CD8-positive, alpha-beta memory T cell (primary cell): ENCODE measurements at regions not wholly inside any gene's neighbourhood (a gene's known extent, or its start where the extent isn't known, plus 50 kb on each side); places are given as distances from the start of the nearest gene placed in this dataset.

Experiments
- CTCF ChIA-PET: fragments of 350-600 bp; sonication (Branson Sonifier 250); formaldehyde crosslinking; loops from one replicate; lab custom pipeline; 2021; ENCODE audit warnings: antibody characterized with exemption; lab: Charles Lee
- POLR2A ChIA-PET: fragments of 350-600 bp; sonication (Branson Sonifier 250); formaldehyde crosslinking; loops from one replicate; lab custom pipeline; 2021; ENCODE audit warnings: antibody characterized with exemption; lab: Charles Lee
- DNase-seq, 5 donors: peaks; one replicate each; pipeline versions ENCODE4 v3.0.0 to v3.0.0-alpha.2; 2020 to 2022; ENCODE audit warnings: mixed read lengths in 1 of 5
- H3K27ac ChIP-seq: one replicate; pipeline ENCODE4 v1.7.0; 2013; ENCODE audit warnings: low read depth, mild to moderate bottlenecking, low read length, moderate library complexity
- H3K27me3 ChIP-seq: 2 replicates; pipeline ENCODE4 v1.7.0; 2013; ENCODE audit warnings: low read length, mild to moderate bottlenecking; ENCODE audit not compliant: insufficient read depth, poor library complexity, severe bottlenecking
- H3K36me3 ChIP-seq: 2 replicates; pipeline ENCODE4 v1.7.0; 2013; ENCODE audit warnings: mild to moderate bottlenecking, low read length, moderate library complexity; ENCODE audit not compliant: insufficient read depth
- H3K4me1 ChIP-seq: 2 replicates; pipeline ENCODE4 v1.7.0; 2013; ENCODE audit warnings: mild to moderate bottlenecking, low read length, moderate library complexity; ENCODE audit not compliant: insufficient read depth
- H3K4me3 ChIP-seq: 2 replicates; pipeline ENCODE4 v1.7.0; 2013; ENCODE audit warnings: mild to moderate bottlenecking, low read length
- H3K9me3 ChIP-seq: 2 replicates; pipeline ENCODE4 v1.7.0; 2013; ENCODE audit warnings: mild to moderate bottlenecking, low read length
- H3K27ac Mint-ChIP-seq, 8 donors: one replicate each; pipeline ENCODE4 v1.8.0; 2020 to 2021; ENCODE audit warnings: mixed read lengths in 8 of 8, mild to moderate bottlenecking in 6 of 8, inconsistent platforms in 3 of 8, moderate library complexity in 3 of 8
- H3K27me3 Mint-ChIP-seq, 2 donors: one replicate each; pipeline ENCODE4 v1.8.0; 2020 to 2021; ENCODE audit warnings: mixed read lengths in 2 of 2, mild to moderate bottlenecking in 1 of 2, moderate library complexity in 1 of 2
- H3K36me3 Mint-ChIP-seq, 3 donors: one replicate each; pipeline ENCODE4 v1.8.0; 2020 to 2021; ENCODE audit warnings: mixed read lengths in 3 of 3, inconsistent platforms in 1 of 3, mild to moderate bottlenecking in 1 of 3
- H3K4me1 Mint-ChIP-seq, 3 donors: one replicate each; pipeline ENCODE4 v1.8.0; 2020 to 2021; ENCODE audit warnings: mixed read lengths in 3 of 3, inconsistent platforms in 1 of 3, mild to moderate bottlenecking in 1 of 3
- H3K4me3 Mint-ChIP-seq, 7 donors: one replicate each; pipeline ENCODE4 v1.8.0; 2020 to 2021; ENCODE audit warnings: mixed read lengths in 7 of 7, mild to moderate bottlenecking in 6 of 7, moderate library complexity in 4 of 7, inconsistent platforms in 2 of 7
- H3K9me3 Mint-ChIP-seq, 5 donors: one replicate each; pipeline ENCODE4 v1.8.0; 2020 to 2022; ENCODE audit warnings: mixed read lengths in 5 of 5, mild to moderate bottlenecking in 3 of 5, moderate library complexity in 2 of 5, inconsistent platforms in 1 of 5

DNA sequence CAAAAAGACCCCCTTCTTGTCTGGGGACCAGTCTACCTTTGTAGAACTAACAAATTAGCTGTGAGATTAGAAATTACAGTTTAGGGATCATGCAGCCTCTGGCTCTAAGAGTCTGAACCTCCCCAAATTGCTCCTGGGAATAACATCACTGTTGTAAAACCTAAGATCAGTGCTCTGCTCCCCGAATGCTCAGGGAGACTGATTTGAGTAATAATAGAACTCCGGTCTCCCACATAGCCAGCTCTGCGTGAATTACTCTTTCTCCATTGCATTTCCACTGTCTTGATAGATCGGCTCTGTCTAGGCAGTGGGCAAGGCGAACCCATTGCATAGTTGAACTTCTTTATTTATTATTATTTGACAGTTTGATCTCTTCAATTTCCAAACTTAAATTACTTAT is 160.8 kb upstream of the VCX3A start:
- Histone ChIP-seq H3K4me3 (no peak overlapping the region), H3K9me3 (no peaks in the 10 kb centered on the region), H3K36me3 (no peaks in the 10 kb centered on the region), H3K27me3 (no peaks in the 10 kb centered on the region), H3K4me1 (no peaks in the 10 kb centered on the region), H3K27ac (no peak overlapping the region)
- no peak overlapping the region for H3K27ac Mint-ChIP-seq
- no peaks in the 10 kb centered on the region for H3K4me1 Mint-ChIP-seq
- H3K9me3 Mint-ChIP-seq: peaks cover 0 to 7% (median 2%) of the 10 kb centered on the region in 5 donors
- no peak for DNase-seq
- POLR2A ChIA-PET: no interaction called here
- no peaks in the 10 kb centered on the region for H3K36me3 Mint-ChIP-seq
- H3K27me3 Mint-ChIP-seq: peaks cover 0 to 2% of the 10 kb centered on the region in 2 donors
- CTCF ChIA-PET: no interaction called here
- no peak overlapping the region for H3K4me3 Mint-ChIP-seq

DNA sequence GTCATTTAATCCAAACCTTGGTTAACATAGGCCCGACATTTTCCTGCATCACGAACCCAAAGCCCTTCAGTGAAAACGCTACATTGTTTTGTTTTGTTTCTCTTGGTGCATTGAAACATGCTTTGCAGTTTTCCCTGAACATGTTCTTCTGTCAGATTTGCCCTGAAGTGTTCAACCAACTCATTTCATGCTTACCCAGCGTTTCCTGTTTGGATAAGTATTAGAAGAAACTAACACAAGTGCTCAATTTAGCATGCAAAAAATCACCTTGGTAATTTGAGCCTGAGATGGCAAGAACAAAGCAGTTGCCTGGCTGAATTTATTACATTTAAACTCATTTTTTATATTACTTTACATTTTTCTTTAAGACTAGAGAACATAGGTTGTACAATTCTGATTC is 160.1 kb upstream of the VCX3A start:
- Mint-ChIP-seq H3K36me3 (no peaks in the 10 kb centered on the region), H3K9me3 (peaks cover 0 to 9% (median 2%) of the 10 kb centered on the region in 5 donors), H3K27me3 (peaks cover 0 to 2% of the 10 kb centered on the region in 2 donors), H3K27ac (no peak overlapping the region), H3K4me1 (no peaks in the 10 kb centered on the region), H3K4me3 (no peak overlapping the region)
- Histone ChIP-seq H3K4me3 (no peak overlapping the region), H3K9me3 (no peaks in the 10 kb centered on the region), H3K4me1 (no peaks in the 10 kb centered on the region), H3K27me3 (no peaks in the 10 kb centered on the region), H3K27ac (no peak overlapping the region), H3K36me3 (no peaks in the 10 kb centered on the region)
- no peak for DNase-seq
- POLR2A ChIA-PET: no interaction called here
- CTCF ChIA-PET: no interaction called here

DNA sequence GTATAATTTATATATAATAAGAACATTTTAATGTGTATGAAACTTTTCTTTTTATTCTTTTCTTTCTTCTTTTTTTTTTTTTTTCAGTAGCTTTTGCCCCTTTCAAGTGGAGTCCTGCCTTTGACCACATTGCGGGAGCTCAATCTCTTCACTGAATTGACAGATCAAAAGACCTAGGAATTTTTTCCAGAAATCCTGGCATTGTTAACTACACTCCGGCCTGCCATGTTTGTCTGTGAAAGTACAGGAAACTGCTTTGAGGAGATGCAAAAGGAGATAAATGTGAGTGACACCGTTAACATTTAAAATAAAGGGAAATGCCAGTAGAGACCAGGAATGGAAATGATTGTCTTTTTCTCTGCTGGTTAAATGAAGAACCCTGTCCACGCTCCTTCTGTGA is 159.3 kb upstream of the VCX3A start:
- H3K27ac ChIP-seq: no peak overlapping the region
- Mint-ChIP-seq H3K27me3 (peaks cover 0 to 2% of the 10 kb centered on the region in 2 donors), H3K36me3 (no peaks in the 10 kb centered on the region), H3K4me3 (no peak overlapping the region), H3K9me3 (peaks cover 0 to 16% (median 2%) of the 10 kb centered on the region in 5 donors), H3K27ac (no peak overlapping the region), H3K4me1 (no peaks in the 10 kb centered on the region)
- H3K9me3 ChIP-seq: no peaks in the 10 kb centered on the region
- ChIA-PET POLR2A (no interaction called here), CTCF (no interaction called here)
- no peaks in the 10 kb centered on the region for H3K4me1 ChIP-seq
- no peak for DNase-seq
- no peaks in the 10 kb centered on the region for H3K27me3 ChIP-seq
- H3K4me3 ChIP-seq: no peak overlapping the region
- no peaks in the 10 kb centered on the region for H3K36me3 ChIP-seq

DNA sequence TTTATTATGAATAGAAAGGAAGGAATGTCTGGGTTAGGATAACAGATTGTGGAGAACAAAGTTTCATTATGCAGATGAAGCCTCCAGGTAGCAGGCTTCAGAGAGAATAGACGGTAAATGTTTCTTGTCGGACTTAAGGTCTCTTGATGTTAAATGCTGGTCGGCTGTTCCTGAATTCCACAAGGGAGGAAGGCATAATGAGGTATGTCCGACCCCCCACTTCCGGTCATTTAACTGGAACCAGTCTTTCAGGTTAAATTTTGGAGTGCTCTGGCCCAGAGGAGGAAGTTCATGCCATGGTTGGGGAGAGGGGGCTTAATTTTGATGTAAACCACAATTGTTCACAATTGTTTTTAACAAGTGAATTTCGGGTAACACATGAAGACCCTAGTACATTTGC is 158.1 kb upstream of the VCX3A start:
- Mint-ChIP-seq H3K9me3 (peaks cover 2 to 21% (median 6%) of the 10 kb centered on the region in 5 donors), H3K27ac (no peak overlapping the region), H3K4me3 (no peak overlapping the region), H3K27me3 (peaks cover 0 to 2% of the 10 kb centered on the region in 2 donors), H3K4me1 (no peaks in the 10 kb centered on the region), H3K36me3 (peaks cover 0 to 3% (median 0%) of the 10 kb centered on the region in 3 donors)
- ChIA-PET POLR2A (no interaction called here), CTCF (no interaction called here)
- Histone ChIP-seq H3K4me3 (no peak overlapping the region), H3K27ac (no peak overlapping the region), H3K27me3 (no peaks in the 10 kb centered on the region), H3K4me1 (no peaks in the 10 kb centered on the region), H3K9me3 (no peaks in the 10 kb centered on the region), H3K36me3 (no peaks in the 10 kb centered on the region)
- no peak for DNase-seq

DNA sequence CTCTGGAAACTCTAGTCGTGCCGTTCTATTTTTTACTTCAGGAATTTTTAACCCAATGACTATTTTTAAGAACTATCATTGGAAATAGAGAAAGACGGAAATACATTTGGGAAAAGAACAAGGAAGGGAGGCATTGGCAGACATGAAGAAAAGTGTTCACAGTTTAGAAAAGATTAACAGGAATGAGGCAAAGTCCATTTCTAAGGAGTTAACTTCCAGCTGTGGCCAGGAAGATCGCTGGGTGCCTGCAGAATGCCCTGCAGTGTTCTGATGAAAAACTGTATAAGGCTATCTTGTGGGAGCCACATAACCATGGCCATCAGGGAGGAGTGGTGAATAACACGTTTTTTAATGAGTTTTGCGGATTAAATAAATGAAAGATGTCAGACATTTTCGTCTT is 150.6 kb upstream of the VCX3A start:
- no peak for DNase-seq
- ChIA-PET CTCF (no interaction called here), POLR2A (no interaction called here)
- Mint-ChIP-seq H3K4me3 (no peak overlapping the region), H3K27ac (no peak overlapping the region), H3K27me3 (no peaks in the 10 kb centered on the region), H3K4me1 (no peaks in the 10 kb centered on the region), H3K9me3 (peaks cover 0 to 15% (median 10%) of the 10 kb centered on the region in 5 donors), H3K36me3 (peaks cover 0 to 9% (median 0%) of the 10 kb centered on the region in 3 donors)
- Histone ChIP-seq H3K4me3 (no peak overlapping the region), H3K4me1 (no peaks in the 10 kb centered on the region), H3K9me3 (no peaks in the 10 kb centered on the region), H3K36me3 (no peaks in the 10 kb centered on the region), H3K27ac (no peak overlapping the region), H3K27me3 (no peaks in the 10 kb centered on the region)

DNA sequence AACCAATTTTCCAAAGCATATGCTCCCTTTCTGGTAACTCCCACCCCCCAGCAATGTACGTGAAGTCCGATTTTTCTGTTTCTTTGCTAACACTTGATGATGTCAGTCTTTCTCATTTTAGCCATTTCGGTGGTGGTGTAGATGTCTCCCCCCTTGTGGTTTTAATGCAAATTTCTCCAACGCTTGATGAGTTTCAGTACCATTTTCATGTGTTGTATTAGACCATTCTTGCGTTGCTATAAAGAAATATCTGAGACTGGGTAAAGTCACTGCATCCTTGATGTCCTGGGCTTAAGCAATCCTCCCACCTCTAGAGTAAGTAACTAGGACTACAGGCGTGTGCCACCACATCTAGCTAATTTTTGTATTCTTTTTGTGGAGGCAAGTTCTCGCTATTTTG is 148.4 kb upstream of the VCX3A start:
- Mint-ChIP-seq H3K4me3 (no peak overlapping the region), H3K9me3 (peaks cover 0 to 8% (median 6%) of the 10 kb centered on the region in 5 donors), H3K36me3 (peaks cover 0 to 9% (median 0%) of the 10 kb centered on the region in 3 donors), H3K27me3 (no peaks in the 10 kb centered on the region), H3K4me1 (no peaks in the 10 kb centered on the region), H3K27ac (no peak overlapping the region)
- H3K36me3 ChIP-seq: no peaks in the 10 kb centered on the region
- ChIA-PET POLR2A (no interaction called here), CTCF (no interaction called here)
- H3K4me1 ChIP-seq: no peaks in the 10 kb centered on the region
- DNase-seq: no peak
- no peak overlapping the region for H3K27ac ChIP-seq
- no peak overlapping the region for H3K4me3 ChIP-seq
- H3K27me3 ChIP-seq: no peaks in the 10 kb centered on the region
- no peaks in the 10 kb centered on the region for H3K9me3 ChIP-seq

DNA sequence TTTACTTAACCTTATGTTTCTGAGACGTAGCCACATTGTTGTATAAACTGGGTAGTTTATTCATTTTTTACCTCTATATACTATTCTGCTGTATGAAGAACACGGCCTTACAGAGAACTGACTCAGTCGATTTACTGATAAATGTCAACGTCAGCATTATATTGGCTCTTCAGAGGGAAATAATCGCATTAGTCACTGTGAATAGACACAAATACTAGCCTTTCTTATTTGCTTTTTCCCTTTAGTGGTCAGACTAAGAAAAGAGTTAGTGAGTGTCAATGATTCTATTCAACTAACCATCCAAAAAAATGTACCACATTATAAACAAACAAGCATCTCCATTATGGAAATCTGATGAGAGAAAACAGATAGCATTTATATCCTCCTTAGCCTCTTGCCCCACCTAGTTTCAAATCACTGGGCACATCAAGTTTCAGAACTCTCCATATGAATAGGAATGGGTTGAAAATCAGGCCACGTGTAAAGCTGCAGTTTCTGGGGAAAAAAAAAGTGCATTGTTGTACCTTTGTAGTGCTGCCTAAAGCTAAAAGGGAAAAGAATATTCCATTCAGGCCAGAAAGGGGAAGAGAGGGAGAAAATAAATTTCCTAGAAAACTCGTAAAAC is 146.7 kb upstream of the VCX3A start:
- Mint-ChIP-seq H3K9me3 (peaks cover 0 to 5% (median under 1%) of the 10 kb centered on the region in 5 donors), H3K36me3 (no peaks in the 10 kb centered on the region), H3K27me3 (peaks cover 0 to 1% of the 10 kb centered on the region in 2 donors), H3K4me3 (no peak overlapping the region), H3K4me1 (no peaks in the 10 kb centered on the region), H3K27ac (no peak overlapping the region)
- POLR2A ChIA-PET: no interaction called here
- no peak for DNase-seq
- CTCF ChIA-PET: no interaction called here
- Histone ChIP-seq H3K27ac (no peak overlapping the region), H3K4me3 (no peak overlapping the region), H3K27me3 (no peaks in the 10 kb centered on the region), H3K4me1 (no peaks in the 10 kb centered on the region), H3K36me3 (no peaks in the 10 kb centered on the region), H3K9me3 (no peaks in the 10 kb centered on the region)

DNA sequence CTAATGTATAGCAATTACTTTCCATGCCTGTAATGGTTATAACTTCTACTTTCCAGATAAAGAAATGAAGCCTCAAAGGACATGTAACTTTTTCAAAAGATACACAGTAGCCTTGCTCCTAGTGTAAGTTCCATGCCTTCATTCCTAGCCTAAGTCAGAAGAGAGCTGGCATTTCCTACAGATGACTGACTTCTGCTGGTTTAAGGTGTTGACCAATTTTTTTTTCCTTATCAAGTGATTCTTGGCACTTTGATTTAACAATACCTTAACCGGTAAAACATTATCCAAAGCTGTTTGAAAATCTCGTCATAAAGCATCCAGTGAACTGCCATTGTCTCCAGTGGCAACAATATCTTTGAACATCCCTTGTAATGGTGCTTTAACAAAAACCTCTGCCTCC is 145.1 kb upstream of the VCX3A start:
- CTCF ChIA-PET: no interaction called here
- peaks cover 0 to 1% of the 10 kb centered on the region in 2 donors for H3K27me3 Mint-ChIP-seq

More for the DNA sequence above, 145.1 kb upstream of the VCX3A start:
- Histone ChIP-seq H3K4me1 (no peaks in the 10 kb centered on the region), H3K9me3 (no peaks in the 10 kb centered on the region), H3K27ac (no peak overlapping the region), H3K4me3 (no peak overlapping the region), H3K36me3 (no peaks in the 10 kb centered on the region), H3K27me3 (no peaks in the 10 kb centered on the region)
- peaks cover 0 to 4% (median 0%) of the 10 kb centered on the region in 5 donors for H3K9me3 Mint-ChIP-seq
- H3K4me3 Mint-ChIP-seq: no peak overlapping the region
- POLR2A ChIA-PET: no interaction called here
- no peak for DNase-seq
- H3K4me1 Mint-ChIP-seq: no peaks in the 10 kb centered on the region
- no peak overlapping the region for H3K27ac Mint-ChIP-seq
- no peaks in the 10 kb centered on the region for H3K36me3 Mint-ChIP-seq
